ENCODE measurements at regions not wholly inside any gene's neighbourhood (a gene's known extent, or its start where the extent isn't known, plus 50 kb on each side); places are given as distances from the start of the nearest gene placed in this dataset.

DNA sequence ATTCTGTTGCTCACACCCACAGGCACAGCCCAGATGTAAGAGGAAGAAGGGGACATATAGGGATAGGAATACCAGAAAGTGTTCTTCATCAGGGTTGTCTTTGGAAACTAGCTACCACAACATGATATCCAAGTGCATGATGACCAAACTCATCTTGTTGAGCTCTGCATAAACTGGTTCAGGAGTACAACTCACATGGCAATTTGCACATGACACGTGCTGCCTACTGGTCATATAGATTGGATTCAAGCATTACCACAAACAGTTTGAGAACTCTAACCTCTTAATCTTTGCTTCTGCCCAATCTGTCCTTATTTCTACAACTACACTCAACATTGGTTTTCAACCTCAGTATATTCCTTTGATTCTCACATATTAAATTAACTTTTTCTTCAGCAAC lies 184.7 kb upstream of the PCSK2 start:
- Histone ChIP-seq H3K4me1 (ENCODE audit: control insufficient read depth, extremely low read depth, insufficient read depth, low read length) (no peaks in the 10 kb centered on the region), H3K9me3 (replicated peaks; ENCODE audit: control insufficient read depth, insufficient read depth, low read length) (no peaks in the 10 kb centered on the region), H3K9ac (replicated peaks; ENCODE audit: extremely low read depth, insufficient read depth, low read length) (no peak overlapping the region), H3K79me2 (ENCODE audit: control insufficient read depth, insufficient read depth, low read length) (no peaks in the 10 kb centered on the region), H3K4me2 (ENCODE audit: insufficient read depth, low read length) (no peak overlapping the region), H4K20me1 (replicated peaks; ENCODE audit: control insufficient read depth, extremely low read depth, insufficient read depth, low read length) (no peaks in the 10 kb centered on the region), H2AFZ (ENCODE audit: low read depth, low read length) (no peak overlapping the region), H3K4me3 (replicated peaks in 1 of 3; ENCODE audit: insufficient read depth in 1 of 3, low read depth in 1 of 3, low read length in 3 of 3) (no peak overlapping the region), H3K27me3 (ENCODE audit: control insufficient read depth in 2 of 2, insufficient read depth in 2 of 2, low read length in 2 of 2) (no peaks in the 10 kb centered on the region), H3K9me1 (replicated peaks; ENCODE audit: control insufficient read depth, extremely low read depth, insufficient read depth, low read length) (no peaks in the 10 kb centered on the region), H3K36me3 (ENCODE audit: control insufficient read depth in 2 of 2, extremely low read depth in 1 of 2, insufficient read depth in 2 of 2, low read length in 2 of 2) (no peaks in the 10 kb centered on the region), H3K27ac (ENCODE audit: insufficient read depth, low read depth, low read length) (no peak overlapping the region)
- ChIA-PET CTCF (no interaction called here), POLR2A (no interaction called here)
- intact Hi-C loops (cut with micrococcal nuclease) = no loop called here
- TF ChIP-seq POLR2AphosphoS5 (IDR thresholded peaks at IDR 0.05; ENCODE audit: insufficient read depth, low read depth, low read length) (no peak), FOS (IDR thresholded peaks at IDR 0.05; ENCODE audit: borderline replicate concordance, insufficient read depth, low read length) (no peak), GATA2 (IDR thresholded peaks at IDR 0.05; ENCODE audit: insufficient read depth, insufficient read length, low read depth, low read length) (no peak), JUN (IDR thresholded peaks at IDR 0.05; ENCODE audit: borderline replicate concordance, insufficient read depth, insufficient read length, low read depth) (no peak), MYC (IDR thresholded peaks at IDR 0.05; ENCODE audit: low read depth, low read length) (no peak), POLR2A (IDR thresholded peaks at IDR 0.05; ENCODE audit: low read depth, low read length) (no peak), EZH2 (IDR thresholded peaks at IDR 0.05; ENCODE audit: borderline replicate concordance, low read depth, low read length, severe bottlenecking) (no peak)
- TF ChIP-seq, protein P1, sequence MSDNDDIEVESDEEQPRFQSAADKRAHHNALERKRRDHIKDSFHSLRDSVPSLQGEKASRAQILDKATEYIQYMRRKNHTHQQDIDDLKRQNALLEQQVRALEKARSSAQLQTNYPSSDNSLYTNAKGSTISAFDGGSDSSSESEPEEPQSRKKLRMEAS (IDR thresholded peaks at IDR 0.05; ENCODE audit: insufficient read depth, insufficient read length) = no peak
- TF ChIP-seq, protein P2, sequence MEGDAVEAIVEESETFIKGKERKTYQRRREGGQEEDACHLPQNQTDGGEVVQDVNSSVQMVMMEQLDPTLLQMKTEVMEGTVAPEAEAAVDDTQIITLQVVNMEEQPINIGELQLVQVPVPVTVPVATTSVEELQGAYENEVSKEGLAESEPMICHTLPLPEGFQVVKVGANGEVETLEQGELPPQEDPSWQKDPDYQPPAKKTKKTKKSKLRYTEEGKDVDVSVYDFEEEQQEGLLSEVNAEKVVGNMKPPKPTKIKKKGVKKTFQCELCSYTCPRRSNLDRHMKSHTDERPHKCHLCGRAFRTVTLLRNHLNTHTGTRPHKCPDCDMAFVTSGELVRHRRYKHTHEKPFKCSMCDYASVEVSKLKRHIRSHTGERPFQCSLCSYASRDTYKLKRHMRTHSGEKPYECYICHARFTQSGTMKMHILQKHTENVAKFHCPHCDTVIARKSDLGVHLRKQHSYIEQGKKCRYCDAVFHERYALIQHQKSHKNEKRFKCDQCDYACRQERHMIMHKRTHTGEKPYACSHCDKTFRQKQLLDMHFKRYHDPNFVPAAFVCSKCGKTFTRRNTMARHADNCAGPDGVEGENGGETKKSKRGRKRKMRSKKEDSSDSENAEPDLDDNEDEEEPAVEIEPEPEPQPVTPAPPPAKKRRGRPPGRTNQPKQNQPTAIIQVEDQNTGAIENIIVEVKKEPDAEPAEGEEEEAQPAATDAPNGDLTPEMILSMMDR (IDR thresholded peaks at IDR 0.05; ENCODE audit: extremely low read depth in 1 of 2, insufficient read depth in 1 of 2, low read depth in 1 of 2, low read length in 2 of 2) = no peak
- dilution Hi-C loops (cut with MboI; ENCODE audit: extremely low pct_ligation_motif_present, low sequenced_read_pairs) = no loop called here
- DNase-seq (ENCODE audit: low read depth, low spot score) (no peak), FAIRE-seq (no peak)
- BruUV-seq (replicated peaks) = no TSS peak
